ENCODE measurements at regions not wholly inside any gene's neighbourhood (a gene's known extent, or its start where the extent isn't known, plus 50 kb on each side); places are given as distances from the start of the nearest gene placed in this dataset.

DNA sequence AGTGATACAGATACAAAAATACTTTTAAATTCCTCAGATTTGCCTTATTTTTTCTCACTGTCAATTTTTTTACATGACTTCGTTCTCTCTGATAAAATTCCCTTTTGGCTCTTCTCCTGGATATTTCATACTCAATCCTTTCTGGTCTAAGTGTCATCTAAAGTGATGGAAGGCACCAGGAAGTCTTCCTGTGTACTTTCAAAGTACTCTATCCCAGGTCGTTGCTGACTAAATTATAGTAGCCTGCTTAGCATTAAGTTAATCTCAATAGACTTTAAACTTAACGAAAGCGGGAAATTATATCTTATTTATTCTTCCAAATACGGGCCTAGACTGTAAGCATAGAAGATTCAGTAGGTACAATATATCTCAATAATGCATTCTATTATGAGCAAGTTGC, 67.8 kb downstream of the CASP12 start:
- no peak for DNase-seq (ENCODE audit: low read depth, low spot score)

- DNase-seq (ENCODE audit: low read depth, low spot score): no peak
These were observed 68.2 kb downstream of the CASP12 start for GRCh38 chr11:104830080-104830479.

DNA sequence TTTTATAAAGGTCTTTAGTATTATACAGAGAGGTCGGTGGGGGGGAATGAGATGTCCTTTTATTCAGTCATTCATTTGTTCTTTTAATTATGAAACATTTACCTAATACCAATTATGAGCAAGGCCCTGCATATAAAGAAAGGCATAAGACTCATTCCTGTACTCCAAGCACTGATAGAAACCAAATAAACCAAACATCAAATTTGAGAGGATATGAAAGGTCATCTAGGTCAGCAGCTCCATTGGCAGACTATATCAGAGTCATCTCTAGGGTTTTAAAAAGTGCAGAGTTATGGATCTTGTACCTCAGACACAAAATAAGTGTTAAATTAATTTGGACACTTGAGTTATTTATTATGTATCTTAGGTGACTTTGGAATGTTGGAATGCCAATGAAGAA, 71.5 kb downstream of the CASP12 start:
- no peak for DNase-seq (ENCODE audit: low read depth, low spot score)

GRCh38 chr11:104823657-104824056, 74.6 kb downstream of the CASP12 start:
- DNase-seq (ENCODE audit: low read depth, low spot score): no peak

DNA sequence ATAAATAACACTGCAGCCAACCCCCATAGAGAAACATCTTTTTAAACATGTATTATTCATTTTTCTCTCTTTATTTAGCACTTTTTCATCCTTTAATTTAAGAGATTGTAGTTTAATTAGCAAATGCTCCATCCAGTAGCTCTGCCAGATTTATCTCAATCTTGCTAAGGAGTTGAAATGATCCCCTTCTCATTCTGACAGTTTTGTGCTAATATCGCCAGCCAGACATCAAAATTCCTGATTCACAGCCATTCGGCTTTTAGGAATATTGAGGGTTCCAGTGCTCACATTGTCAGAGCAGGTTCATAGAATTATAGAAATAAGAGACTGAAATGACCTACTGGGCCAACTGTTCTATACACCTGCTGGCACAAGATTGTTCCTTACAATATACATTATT, 77.8 kb downstream of the CASP12 start:
- DNase-seq (ENCODE audit: low read depth, low spot score): no peak

DNA sequence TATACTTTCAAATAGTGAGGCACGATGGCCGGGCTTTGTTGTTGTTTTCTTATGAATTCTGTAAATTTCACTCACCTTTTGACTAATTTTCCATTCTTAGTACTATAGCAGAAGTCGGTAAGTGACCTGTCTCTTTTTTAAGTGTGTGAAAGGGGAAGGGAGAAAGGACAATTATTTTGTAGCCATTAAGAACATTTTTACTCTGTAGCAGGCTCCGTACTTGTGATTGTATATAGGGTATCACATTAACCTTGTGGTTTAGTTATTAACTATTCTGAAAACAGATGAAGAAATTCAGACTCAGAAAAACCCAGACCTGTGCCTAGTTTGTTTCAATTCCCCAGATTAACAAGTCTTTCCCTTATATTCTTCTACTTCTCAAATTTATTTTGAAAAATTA, 78.7 kb downstream of the CASP12 start:
- DNase-seq (ENCODE audit: low read depth, low spot score): no peak

DNA sequence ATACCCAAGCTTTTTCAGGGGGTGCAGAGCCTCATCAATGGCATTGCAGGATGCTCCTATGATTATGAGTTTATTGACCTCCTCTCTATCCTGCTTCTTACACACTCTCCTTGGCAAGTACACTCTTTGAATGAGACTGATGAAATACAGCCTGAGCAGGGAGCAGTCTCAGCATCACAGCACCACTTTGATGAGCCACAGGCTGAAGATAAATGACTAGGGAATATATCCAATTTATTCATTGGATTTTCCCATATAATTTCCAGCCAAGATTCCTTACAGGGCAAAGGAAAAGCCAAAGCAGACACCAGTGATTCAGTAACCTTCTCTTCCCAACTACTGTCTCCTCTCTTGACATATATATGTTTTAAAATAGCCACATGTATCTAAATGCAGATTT, 79.2 kb downstream of the CASP12 start:
- no peak for DNase-seq (ENCODE audit: low read depth, low spot score)

DNA sequence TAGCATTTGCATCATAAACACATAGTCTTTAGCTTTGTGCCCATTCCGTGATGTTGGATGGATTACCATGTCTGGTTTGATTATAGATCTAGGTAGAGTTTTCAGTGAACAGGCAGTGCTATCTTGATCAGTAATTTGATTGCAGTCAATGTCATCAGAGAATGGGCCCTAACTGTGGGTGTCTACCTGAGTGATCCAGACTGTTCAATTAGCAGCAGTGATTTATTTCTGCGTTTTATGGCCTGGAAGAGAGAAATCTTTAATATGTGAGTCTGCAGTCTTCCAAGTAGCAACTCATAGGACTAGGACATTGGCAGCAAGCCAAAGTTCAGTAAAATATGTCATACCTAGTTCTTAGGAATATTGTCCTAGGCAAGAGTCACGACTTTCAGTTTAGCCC, 80.3 kb downstream of the CASP12 start:
- DNase-seq (ENCODE audit: low read depth, low spot score): no peak

- no peak for DNase-seq (ENCODE audit: low read depth, low spot score)
These were observed 84.7 kb downstream of the CASP12 start for GRCh38 chr11:104813532-104813931.

DNA sequence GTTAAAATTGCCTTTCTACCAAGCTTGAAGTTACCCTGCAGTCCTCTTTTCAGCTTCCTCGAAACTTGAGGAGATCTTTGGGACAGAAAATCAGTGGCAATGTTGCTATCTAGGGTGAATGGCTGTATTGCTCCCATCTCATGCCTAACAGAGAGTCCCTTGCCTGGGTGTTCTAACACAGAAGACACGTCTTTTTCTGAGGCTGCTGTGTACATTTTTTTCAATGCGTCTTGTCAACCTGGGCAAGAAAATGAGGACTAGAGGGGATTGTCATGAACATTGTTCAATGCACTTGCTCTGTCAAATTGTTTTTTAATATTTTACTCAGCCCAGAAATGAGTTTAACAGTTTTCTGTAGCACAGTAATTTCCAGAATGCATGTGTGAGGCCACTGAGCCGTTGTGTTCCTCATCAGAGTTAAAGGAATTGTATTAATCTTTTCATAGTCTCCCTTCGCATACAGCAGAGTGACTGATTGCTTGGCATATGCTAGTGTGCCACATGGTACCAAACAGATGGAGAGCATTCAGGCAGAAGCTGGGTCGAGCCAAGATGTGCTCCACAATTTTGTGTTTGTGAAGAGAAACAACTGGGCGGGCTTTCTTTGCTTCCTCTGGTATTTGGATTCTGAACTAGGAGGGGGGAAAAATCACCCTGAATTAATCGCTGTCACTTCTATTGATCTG, 86.0 kb downstream of the CASP12 start:
- DNase-seq (ENCODE audit: low read depth, low spot score): no peak

GRCh38 chr11:104803776-104804175, 94.5 kb downstream of the CASP12 start:
- no peak for DNase-seq (ENCODE audit: low read depth, low spot score)

GRCh38 chr11:104799251-104799650, 99.0 kb downstream of the CASP12 start:
- no peak for DNase-seq (ENCODE audit: low read depth, low spot score)

DNA sequence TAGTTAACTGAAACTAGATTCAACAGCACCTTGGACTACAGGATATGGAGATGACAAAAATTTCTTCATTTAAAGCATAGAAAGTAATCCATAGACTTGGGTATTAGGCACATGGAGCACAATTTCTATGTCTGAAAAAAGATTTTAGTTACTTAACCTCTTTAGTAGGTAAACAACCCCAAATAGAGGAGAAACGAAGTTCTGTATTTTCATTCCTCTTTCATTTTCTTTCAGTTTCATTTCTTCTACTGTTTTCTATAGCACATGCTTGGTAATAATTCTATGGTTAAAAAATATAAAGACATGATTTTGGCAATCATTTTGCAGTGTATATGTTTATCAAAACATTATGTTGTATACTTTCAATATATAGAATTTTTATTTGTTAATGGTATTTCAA, 99.5 kb downstream of the CASP12 start:
- no peak for DNase-seq (ENCODE audit: low read depth, low spot score)

- DNase-seq (ENCODE audit: low read depth, low spot score): no peak
These were observed 102.0 kb downstream of the CASP12 start for GRCh38 chr11:104796301-104796700.

- no peak for DNase-seq (ENCODE audit: low read depth, low spot score)
These were observed 102.6 kb downstream of the CASP12 start for GRCh38 chr11:104795501-104796213.

DNA sequence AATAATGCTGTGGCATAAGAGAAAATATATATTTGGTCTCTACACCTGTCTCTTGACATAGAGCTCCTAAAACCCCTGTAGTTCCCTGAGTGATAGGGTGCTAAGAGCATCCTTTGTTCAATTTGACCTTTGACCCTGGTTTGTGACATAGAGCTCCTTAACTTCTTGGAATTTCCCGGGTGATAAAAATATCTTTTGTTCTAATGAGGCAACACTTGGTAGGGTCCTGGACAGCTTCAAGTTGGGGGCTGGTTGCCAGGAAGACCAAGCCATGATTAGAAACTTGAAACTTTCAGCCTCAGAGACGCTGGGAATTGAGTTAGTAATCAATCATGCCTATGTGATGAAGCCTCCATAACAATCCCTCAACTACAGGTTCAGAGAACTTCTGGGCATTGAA, 105.4 kb downstream of the CASP12 start:
- no peak for DNase-seq (ENCODE audit: low read depth, low spot score)

- no peak for DNase-seq (ENCODE audit: low read depth, low spot score)
These were observed 106.4 kb downstream of the CASP12 start for GRCh38 chr11:104791896-104792295.

DNA sequence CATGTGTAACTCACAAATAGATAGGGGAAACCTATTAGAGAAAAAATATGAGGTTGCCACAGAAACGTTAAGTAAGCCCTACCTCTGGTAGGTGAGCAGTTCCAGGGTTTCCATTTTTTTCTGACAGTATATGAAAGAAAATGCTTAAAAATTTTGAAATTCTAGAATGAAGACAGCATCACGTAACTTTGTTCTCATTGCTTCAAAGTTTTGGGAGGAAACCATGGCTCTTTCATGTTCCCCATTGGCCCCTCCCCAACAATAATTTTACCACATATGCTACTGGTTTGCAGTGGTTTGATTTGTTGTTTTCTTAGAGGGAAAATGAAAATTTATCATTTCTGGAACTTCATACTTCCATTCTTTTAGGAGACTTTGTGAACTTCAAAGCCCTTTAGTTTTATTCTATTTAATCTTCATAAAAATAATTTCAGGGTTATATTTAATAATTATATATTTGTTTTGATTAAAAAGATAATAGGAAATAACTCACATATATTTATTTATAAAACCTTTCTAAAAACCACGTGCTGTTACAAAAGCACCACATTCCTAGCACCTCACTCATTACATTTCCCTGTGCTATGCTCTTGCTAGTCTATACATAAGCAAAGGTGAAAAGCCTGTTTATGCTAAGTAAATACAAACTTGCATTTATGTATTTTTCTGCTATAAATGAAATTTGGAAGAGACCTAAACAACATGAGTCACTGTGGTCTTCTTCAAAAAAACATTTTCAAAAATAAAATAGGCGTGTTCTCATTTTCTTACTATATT, 113.4 kb downstream of the CASP12 start:
- no peak for DNase-seq (ENCODE audit: low read depth, low spot score)

DNA sequence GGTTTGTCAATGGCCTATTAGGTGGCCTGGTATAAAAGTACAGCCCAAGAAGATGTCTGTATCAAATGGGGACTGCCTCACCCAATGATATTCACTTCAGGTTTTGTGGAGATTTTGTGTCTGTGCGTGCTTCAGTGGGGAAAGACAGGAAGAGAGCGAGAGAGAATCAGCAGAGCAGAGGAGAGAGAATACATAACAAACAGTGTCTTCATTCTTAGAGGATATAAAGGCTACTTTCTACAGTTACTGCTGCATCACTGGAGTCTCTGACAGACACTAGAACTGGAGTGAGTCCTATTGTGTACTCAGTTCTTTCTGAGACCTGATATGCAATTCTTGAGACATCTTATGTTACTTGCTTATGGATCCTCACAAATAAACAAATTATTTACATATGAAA, 115.0 kb downstream of the CASP12 start:
- DNase-seq (ENCODE audit: low read depth, low spot score): no peak

- no peak for DNase-seq (ENCODE audit: low read depth, low spot score)
These were observed 115.9 kb downstream of the CASP12 start for GRCh38 chr11:104782377-104782754.

DNA sequence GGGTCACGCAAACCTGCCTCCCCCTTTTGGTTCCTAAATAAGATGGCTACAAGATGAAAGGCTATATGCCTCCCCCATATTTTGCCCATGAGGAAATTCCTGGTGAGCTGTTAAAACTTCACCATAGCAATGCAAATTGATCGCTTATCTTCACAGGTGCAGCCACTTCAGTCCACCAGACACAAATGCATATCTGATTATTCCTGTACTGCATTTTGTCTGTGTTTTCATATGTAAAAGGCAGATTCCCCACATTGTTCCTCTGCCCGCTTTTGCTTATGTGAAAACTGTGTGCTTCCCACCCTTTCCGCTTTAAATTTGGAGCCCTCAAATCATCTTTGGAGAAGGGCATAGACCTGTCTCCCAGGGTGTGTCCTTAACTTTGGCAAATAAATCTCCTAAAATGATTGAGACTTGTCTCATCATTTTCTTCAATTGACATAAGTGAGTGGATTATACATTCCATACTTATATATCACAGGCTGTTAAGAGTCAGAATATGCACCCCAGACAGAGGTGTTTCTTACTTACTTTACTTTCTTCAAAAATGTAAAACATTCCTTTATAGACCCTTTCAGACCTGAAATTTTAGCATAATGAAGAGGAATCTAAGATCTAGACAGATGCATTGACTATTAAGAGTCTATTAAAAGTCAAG, 116.4 kb downstream of the CASP12 start:
- DNase-seq (ENCODE audit: low read depth, low spot score): no peak

DNA sequence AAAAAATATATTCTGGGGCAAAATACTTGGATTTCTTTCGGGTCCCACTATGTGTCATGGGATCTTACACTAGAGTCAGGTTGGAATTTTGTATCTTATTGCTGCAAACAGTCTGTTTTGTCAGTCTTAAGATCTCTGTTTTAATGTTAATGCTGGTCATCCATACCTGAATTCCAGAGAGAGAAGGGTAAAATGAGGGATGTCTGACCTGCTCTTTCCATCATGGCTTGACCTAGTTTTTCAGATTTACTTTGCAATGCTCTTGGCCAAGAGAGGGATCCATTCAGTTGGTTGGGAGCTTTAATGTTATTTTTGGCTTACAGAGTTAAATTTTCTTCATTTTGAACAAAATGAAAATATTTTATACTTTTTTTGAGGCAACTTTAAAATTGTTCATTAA, 117.2 kb downstream of the CASP12 start:
- no peak for DNase-seq (ENCODE audit: low read depth, low spot score)
